MV-4-11 (cell line): ENCODE measurements at regions not wholly inside any gene's neighbourhood (a gene's known extent, or its start where the extent isn't known, plus 50 kb on each side); places are given as distances from the start of the nearest gene placed in this dataset.

Source experiments
- DNase-seq: peaks from one replicate; lab custom pipeline; 2025; lab: John Stamatoyannopoulos, UW

- no peak for DNase-seq
Observed at GRCh38 chr20:12886618-12887363, 122.0 kb upstream of the SPTLC3 start.

DNA sequence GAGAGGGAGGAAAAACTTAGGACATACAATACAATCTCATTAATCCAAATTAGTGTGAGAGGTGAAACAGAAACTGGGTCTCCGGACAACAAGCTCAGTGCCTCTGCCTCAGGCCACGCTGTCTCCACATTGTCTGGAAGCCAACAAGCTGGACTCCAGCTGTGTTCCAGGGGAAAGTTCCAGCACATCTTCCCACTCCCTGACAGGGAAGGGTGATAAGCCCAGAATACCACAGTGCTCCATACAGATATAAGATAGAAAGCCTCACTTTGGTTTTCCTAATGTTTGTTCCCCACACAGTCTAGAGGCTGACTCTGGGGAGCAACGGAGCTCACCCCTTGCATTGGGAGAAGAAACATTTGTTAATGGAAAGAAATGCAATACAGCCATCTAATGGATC lies 117.1 kb upstream of the SPTLC3 start:
- DNase-seq = no peak

GRCh38 chr20:12893019-12893418 lies 115.8 kb upstream of the SPTLC3 start:
- DNase-seq = no peak

DNA sequence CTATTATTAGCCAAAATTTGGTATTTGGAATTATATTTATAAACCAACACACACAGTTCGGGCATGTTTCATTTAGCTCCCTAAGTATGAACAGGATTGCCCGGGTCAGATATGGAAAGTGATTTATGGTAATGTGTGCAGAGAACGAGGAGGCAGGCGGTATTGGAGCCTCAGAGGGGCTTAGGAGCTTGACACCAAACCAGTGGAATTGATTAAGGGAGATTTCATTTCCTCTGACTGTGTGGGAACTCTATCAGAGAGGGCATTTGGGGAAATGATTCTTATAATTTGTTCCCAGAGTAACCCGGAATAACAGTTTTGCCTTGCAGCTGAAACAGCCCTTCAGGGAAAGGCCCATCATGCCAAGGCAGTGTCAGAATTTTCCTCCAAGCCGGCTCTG lies 115.1 kb upstream of the SPTLC3 start:
- DNase-seq = no peak

DNA sequence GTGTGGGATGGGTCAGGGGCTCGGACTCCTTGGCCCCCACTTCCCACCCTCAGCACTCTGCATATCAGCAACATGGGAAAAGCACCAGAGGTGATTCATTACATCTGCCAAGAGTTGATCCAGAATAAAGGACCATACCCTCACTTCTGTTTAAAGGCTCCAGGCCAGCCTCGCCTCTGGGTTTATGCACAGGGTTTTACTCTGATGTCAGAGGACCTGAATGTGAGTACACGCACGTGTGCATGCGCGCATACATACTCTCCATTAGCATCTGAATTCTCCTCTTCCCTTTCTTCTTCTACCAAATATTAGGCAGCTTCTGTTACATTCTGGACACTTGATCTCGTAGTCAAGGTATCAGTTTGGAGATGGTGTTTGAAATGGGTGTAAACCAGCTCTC lies 114.7 kb upstream of the SPTLC3 start:
- no peak for DNase-seq

GRCh38 chr20:12896180-12896579 lies 112.6 kb upstream of the SPTLC3 start:
- DNase-seq = no peak

- DNase-seq = no peak
Observed at GRCh38 chr20:12902992-12903391, 105.8 kb upstream of the SPTLC3 start.

- DNase-seq = no peak
Observed at GRCh38 chr20:12906361-12906760, 102.4 kb upstream of the SPTLC3 start.

GRCh38 chr20:12911372-12911771 lies 97.4 kb upstream of the SPTLC3 start:
- DNase-seq = no peak

GRCh38 chr20:12913781-12914443 lies 94.9 kb upstream of the SPTLC3 start:
- no peak for DNase-seq

DNA sequence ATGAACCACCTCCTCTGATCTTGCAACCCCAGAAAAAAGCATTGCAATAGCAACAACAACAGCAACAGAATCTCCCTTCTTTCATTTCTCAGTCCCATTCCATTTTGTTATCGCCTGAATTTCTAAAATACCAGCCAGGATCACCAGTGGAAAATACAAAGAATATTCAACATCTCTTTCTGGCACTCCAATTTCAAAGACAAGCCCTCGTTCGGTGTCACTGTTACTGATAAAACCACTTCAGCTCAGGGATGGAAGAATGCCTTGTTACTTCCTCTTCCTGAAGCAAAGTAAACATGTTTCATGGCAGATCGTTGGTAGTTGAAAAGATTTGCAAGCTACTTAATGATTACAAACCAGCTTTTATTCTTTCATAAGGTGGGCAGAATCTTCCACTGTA lies 94.0 kb upstream of the SPTLC3 start:
- no peak for DNase-seq

- DNase-seq = no peak
Observed at GRCh38 chr20:12916699-12917098, 92.1 kb upstream of the SPTLC3 start.

DNA sequence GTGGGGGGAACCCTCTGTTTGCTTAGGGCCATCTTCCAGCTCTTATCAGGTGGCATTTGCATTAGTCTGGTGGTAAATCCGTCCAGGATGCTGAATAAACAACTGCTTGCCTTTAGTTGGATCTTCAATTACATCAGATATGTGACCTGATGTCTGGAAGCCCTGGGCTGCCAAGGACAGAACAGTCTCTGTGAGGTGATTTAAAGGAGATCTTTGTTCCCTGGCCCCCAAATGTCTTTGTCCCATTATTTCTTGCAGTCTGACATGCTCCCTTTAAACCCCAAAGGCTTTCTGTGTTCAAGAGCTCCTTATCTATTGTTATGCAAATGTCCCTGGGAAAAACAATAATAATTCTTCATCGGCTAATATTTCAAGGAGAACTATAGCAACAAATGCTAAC lies 84.6 kb upstream of the SPTLC3 start:
- no peak for DNase-seq

GRCh38 chr20:12925210-12925755 lies 83.5 kb upstream of the SPTLC3 start:
- DNase-seq = peak; percentile 91

DNA sequence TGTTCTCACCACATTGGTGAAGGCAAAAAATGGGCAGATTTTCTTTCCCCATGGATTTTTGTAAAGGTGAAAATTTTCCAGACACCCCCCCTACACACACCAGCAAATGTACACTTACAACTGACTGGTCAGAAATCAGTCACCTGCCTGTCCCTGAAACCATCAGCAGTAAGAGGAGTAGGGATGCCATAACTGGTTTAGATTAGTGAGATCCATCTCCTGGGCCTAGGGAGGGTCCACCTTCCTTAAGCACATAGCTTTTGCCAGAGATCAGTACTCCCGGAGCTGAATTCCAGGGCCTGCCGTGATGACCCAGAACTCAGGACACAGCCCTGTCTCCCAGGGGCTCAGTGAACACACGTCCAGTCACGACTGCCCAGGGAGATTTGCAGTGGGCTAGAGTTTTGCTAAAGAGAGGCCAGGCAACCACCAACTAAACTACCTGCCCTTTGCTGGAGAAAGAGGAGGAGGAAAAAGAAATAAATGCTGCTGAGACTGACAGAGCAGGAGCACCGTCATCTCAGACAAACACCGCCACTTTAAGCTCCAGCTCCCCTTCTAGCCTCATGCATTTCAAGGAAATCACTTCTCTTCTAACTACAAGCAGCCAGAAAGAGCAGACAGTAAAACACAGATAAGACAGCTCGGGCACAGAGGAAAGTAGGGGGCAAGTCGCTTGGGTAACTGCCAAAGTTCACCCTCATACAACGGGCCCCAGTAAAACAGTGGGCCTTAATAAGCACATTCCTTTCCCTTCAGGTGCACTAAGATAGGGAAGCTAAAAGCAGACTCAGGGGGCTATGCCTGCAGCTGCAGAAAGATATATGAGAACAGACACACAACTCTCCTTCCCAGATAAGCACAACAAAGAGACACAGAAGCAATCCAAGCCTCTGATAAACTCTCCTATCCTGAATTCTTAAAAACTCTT lies 82.6 kb upstream of the SPTLC3 start:
- DNase-seq = no peak

DNA sequence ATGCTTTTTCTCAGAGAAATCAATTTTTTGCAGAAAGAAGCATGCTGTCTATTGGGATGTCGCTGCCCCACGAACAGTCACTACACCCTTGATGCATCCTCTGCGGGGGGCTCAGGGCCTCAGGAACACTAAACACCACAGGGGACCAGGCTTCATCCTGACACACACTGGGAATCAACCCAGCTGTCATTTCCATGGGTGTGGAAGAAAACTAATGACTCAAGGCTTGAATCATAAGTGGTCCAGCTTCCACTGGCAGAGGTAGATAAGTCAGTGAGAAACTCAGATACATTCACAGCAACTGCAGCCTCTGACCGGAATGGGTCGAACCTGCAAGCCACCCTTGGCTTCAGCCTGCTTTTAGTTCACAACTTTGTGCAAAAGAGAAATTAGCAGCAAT lies 81.3 kb upstream of the SPTLC3 start:
- DNase-seq = no peak

- no peak for DNase-seq
Observed at GRCh38 chr20:12928358-12928754, 80.4 kb upstream of the SPTLC3 start.

DNA sequence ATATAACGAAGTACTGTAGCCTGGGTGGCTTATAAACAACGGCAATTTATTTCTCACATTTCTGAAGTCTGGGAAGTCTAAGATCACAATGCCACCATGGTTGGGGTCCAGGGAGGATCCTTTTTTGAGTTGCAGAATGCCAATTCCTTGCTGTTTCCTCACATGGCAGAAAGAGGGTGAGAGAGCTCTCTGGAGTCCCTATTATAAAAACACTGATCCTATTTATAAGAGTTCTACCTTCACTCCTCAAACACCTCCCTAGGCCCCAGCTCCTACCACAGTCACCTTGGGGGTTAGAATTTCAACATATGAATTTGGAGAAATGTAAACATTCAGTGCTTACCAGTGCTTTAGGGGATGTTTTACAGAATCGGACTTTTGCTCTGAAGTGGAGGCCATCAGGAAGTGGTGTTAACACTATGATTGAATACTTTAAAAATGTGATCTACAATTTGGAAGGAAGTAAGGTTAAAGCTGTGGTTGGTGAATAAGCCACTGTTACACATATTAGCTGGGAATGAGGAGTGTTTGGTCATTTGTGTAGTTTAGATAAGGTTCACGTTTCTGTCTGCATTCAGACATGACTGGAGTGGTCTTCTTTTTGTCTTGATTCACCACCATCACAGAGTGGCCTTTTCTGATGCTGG lies 79.9 kb upstream of the SPTLC3 start:
- DNase-seq = peak; percentile 46

DNA sequence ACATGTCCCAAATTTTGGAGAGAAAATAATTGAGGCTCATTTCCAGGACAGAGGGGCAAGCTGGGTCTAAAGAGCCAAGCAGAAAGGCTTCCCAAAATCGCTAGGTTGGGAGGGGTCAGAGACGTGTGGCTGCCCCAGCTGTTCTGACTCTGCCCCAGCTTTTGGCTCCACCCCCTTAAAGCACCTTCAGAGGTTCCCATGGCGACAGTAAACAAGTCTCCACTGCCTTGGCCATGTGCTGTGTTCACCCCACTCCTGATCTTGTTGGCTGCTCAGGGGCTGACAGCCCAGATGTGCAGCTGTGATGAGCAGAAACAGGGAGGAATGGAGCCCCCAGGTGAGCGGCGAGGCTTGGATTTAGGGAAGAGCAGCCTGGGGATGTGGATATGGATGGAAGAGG lies 72.8 kb upstream of the SPTLC3 start:
- DNase-seq = no peak

DNA sequence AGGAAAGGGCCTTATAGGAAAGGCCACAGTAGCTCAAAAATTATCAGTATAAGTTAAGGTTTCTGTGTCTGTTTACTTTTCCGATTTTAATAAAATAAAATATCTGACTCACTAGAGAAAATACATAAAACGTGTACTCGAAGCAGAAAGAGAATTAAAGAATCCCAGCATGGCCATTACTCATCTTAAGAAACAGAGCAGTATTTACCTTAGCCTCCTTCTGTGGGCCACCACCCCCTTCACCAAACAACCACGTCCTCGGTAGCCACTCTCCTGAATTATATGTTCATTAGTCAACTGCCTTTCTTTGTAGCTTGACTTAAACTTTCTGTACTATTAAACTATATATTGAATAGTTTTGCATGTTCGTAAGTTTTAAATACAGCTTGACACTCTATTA lies 72.2 kb upstream of the SPTLC3 start:
- no peak for DNase-seq

DNA sequence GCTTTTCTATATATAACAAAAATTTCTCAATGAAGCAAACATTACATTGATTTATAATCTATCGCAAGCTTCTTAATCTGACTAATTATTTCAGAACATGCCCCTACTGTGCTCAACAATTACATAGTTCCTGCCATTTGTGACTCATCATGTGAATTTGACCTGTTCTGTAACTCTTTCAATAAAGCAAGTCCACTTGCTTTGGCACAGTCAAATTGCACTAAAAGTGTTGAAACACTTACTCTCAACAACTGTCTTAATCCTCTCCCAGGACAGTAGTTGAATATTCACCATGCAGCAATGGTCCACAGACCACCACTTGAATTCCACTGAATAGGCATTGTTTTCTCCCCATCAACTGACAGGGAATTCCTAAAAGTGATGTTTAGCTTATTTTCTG lies 67.7 kb upstream of the SPTLC3 start:
- DNase-seq = no peak

- no peak for DNase-seq
Observed at GRCh38 chr20:12942123-12942522, 66.6 kb upstream of the SPTLC3 start.
